ENCODE measurements at regions not wholly inside any gene's neighbourhood (a gene's known extent, or its start where the extent isn't known, plus 50 kb on each side); places are given as distances from the start of the nearest gene placed in this dataset.
"Not testable (repeated sequence)": the region's sequence is repeated elsewhere in the genome, so short reads cannot be mapped to it uniquely, and the experiment has no call there.

GRCh38 chr6:11448038-11448437, 89.5 kb upstream of the TMEM170B start:
- Histone ChIP-seq H3K27me3 (ENCODE audit: control insufficient read depth, insufficient read depth, low read length) (no peaks in the 10 kb centered on the region), H2AFZ (no peak overlapping the region), H3K27ac (no peak overlapping the region), H3K4me2 (ENCODE audit: low read length) (no peak overlapping the region), H3K36me3 (ENCODE audit: control insufficient read depth, insufficient read depth, low read length) (no peaks in the 10 kb centered on the region), H3K4me1 (no peaks in the 10 kb centered on the region), H3K4me3 (ENCODE audit: low read depth, low read length) (no peak overlapping the region), H3K9ac (no peak overlapping the region), H3K9me3 (ENCODE audit: control insufficient read depth, low read length) (no peaks in the 10 kb centered on the region), H3K79me2 (no peaks in the 10 kb centered on the region)
- no peak for TF ChIP-seq CTCF (IDR thresholded peaks at IDR 0.05)

GRCh38 chr6:11447265-11447664, 90.3 kb upstream of the TMEM170B start:
- Histone ChIP-seq H2AFZ (no peak overlapping the region), H3K4me3 (ENCODE audit: low read depth, low read length) (no peak overlapping the region), H3K9ac (no peak overlapping the region), H3K9me3 (ENCODE audit: control insufficient read depth, low read length) (no peaks in the 10 kb centered on the region), H3K27me3 (ENCODE audit: control insufficient read depth, insufficient read depth, low read length) (no peaks in the 10 kb centered on the region), H3K36me3 (ENCODE audit: control insufficient read depth, insufficient read depth, low read length) (no peaks in the 10 kb centered on the region), H3K79me2 (no peaks in the 10 kb centered on the region), H3K4me2 (ENCODE audit: low read length) (no peak overlapping the region), H3K27ac (no peak overlapping the region), H3K4me1 (no peaks in the 10 kb centered on the region)
- TF ChIP-seq CTCF (IDR thresholded peaks at IDR 0.05) = no peak

- H3K27me3 ChIP-seq (ENCODE audit: control insufficient read depth, insufficient read depth, low read length) = no peaks in the 10 kb centered on the region
- no peaks in the 10 kb centered on the region for H3K9me3 ChIP-seq (ENCODE audit: control insufficient read depth, low read length)
- H3K4me3 ChIP-seq (ENCODE audit: low read depth, low read length) = no peak overlapping the region
- no peaks in the 10 kb centered on the region for H3K79me2 ChIP-seq
- H3K4me1 ChIP-seq = no peaks in the 10 kb centered on the region
- H2AFZ ChIP-seq = no peak overlapping the region
- no peak overlapping the region for H3K27ac ChIP-seq
- H3K4me2 ChIP-seq (ENCODE audit: low read length) = no peak overlapping the region
- H3K9ac ChIP-seq = no peak overlapping the region
- H3K36me3 ChIP-seq (ENCODE audit: control insufficient read depth, insufficient read depth, low read length) = no peaks in the 10 kb centered on the region
- TF ChIP-seq CTCF (IDR thresholded peaks at IDR 0.05) = no peak
These were observed 92.4 kb upstream of the TMEM170B start for GRCh38 chr6:11445146-11445545.

DNA sequence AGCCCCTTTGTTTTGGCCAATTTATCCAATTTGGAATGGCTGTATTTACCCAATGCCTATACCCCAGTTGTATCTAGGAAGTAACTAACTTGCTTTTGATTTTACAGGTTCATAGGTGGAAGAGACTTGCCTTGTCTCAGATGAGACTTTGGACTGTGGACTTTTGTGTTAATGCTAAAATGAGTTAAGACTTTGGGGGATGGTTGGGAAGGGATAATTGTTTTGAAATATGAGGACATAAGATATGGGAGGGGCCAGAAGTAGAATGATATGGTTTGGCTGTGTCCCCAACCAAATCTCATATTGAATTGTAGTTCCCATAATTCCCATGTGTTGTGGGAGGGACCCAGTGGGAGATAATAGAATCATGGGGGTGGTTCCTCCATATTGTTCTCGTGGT, 94.4 kb upstream of the TMEM170B start:
- H3K4me2 ChIP-seq (ENCODE audit: low read length); H3K79me2 ChIP-seq; H3K4me1 ChIP-seq; H2AFZ ChIP-seq; H3K36me3 ChIP-seq (ENCODE audit: control insufficient read depth, insufficient read depth, low read length); H3K9me3 ChIP-seq (ENCODE audit: control insufficient read depth, low read length); H3K27ac ChIP-seq; H3K4me3 ChIP-seq (ENCODE audit: low read depth, low read length); H3K27me3 ChIP-seq (ENCODE audit: control insufficient read depth, insufficient read depth, low read length); H3K9ac ChIP-seq: not testable (repeated sequence)

DNA sequence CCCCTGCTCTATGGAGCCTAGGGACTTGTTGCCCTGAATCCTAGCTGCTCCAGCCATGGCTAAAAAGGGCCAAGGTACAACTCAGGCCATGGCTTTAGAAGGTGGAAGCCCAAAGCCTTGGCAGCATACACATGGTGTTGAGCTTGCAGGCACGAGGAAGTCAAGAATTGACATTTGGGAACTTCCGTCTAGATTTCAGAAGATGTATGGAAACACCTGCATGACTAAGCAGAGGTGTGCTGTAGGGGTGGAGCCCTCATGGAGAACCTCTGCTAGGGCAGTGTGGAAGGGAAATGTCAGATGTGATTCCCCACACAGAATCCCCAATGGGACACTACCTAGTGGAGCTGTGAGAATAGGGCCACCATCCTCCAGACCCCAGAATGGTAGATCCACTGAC, 95.1 kb upstream of the TMEM170B start:
- TF ChIP-seq CTCF (IDR thresholded peaks at IDR 0.05) = no peak

More for the DNA sequence above, 95.1 kb upstream of the TMEM170B start:
- Histone ChIP-seq H3K27me3 (ENCODE audit: control insufficient read depth, insufficient read depth, low read length) (no peaks in the 10 kb centered on the region), H3K36me3 (ENCODE audit: control insufficient read depth, insufficient read depth, low read length) (no peaks in the 10 kb centered on the region), H3K9me3 (ENCODE audit: control insufficient read depth, low read length) (no peaks in the 10 kb centered on the region), H3K27ac (no peak overlapping the region), H3K9ac (no peak overlapping the region), H2AFZ (no peak overlapping the region), H3K79me2 (no peaks in the 10 kb centered on the region), H3K4me3 (ENCODE audit: low read depth, low read length) (no peak overlapping the region), H3K4me2 (ENCODE audit: low read length) (no peak overlapping the region), H3K4me1 (no peaks in the 10 kb centered on the region)
